Astrocyte (in vitro differentiated cells and primary cell): ENCODE measurements at regions not wholly inside any gene's neighbourhood (a gene's known extent, or its start where the extent isn't known, plus 50 kb on each side); places are given as distances from the start of the nearest gene placed in this dataset.

ENCODE experiments used
- DNase-seq: peaks from one replicate; pipeline ENCODE4 v3.0.0-alpha.2; 2010; ENCODE audit warnings: low read depth
- FAIRE-seq: peaks from 2 replicates; lab custom pipeline; 2011; peaks lifted over from hg19 to GRCh38; lab: Jason Lieb, UNC
- H2AFZ ChIP-seq: 2 replicates; pipeline ENCODE4 v1.6.0; 2012; ENCODE audit warnings: low read depth, low read length, inconsistent platforms
- H3K27ac ChIP-seq: 2 replicates; pipeline ENCODE4 v1.5.1; 2011; ENCODE audit warnings: low read depth, low read length, inconsistent platforms
- H3K27me3 ChIP-seq: 2 replicates; pipeline ENCODE4 v1.6.0; 2011; ENCODE audit warnings: low read length, inconsistent platforms; ENCODE audit not compliant: insufficient read depth
- H3K36me3 ChIP-seq: 2 replicates; pipeline ENCODE4 v1.5.1; 2011; ENCODE audit warnings: low read length, inconsistent platforms; ENCODE audit not compliant: insufficient read depth
- H3K4me1 ChIP-seq: 2 replicates; pipeline ENCODE4 v1.5.1; 2011; ENCODE audit warnings: low read length, inconsistent platforms; ENCODE audit not compliant: insufficient read depth
- H3K4me2 ChIP-seq: 2 replicates; pipeline ENCODE4 v1.6.0; 2012; ENCODE audit warnings: low read length, inconsistent platforms
- H3K4me3 ChIP-seq: 2 replicates; pipeline ENCODE4 v1.5.1; 2011; ENCODE audit warnings: low read depth, mild to moderate bottlenecking, low read length, inconsistent platforms; ENCODE audit not compliant: insufficient read depth
- H3K79me2 ChIP-seq: 2 replicates; pipeline ENCODE4 v1.6.0; 2012; ENCODE audit warnings: mild to moderate bottlenecking, low read length, inconsistent platforms; ENCODE audit not compliant: insufficient read depth
- H3K9ac ChIP-seq: 2 replicates; pipeline ENCODE4 v1.6.0; 2012; ENCODE audit warnings: mild to moderate bottlenecking, low read length, inconsistent platforms
- H3K9me3 ChIP-seq: 2 replicates; pipeline ENCODE4 v1.5.1; 2012; ENCODE audit warnings: low read depth, mild to moderate bottlenecking, low read length, inconsistent platforms; ENCODE audit not compliant: insufficient read depth
- H4K20me1 ChIP-seq: 2 replicates; pipeline ENCODE4 v1.6.0; 2012; ENCODE audit warnings: low read length, inconsistent platforms; ENCODE audit not compliant: insufficient read depth
- H3K27ac Mint-ChIP-seq: one replicate; pipeline ENCODE4 v1.8.0; 2021; ENCODE audit warnings: mild to moderate bottlenecking, mixed read lengths; ENCODE audit not compliant: unreplicated experiment
- H3K27me3 Mint-ChIP-seq: one replicate; pipeline ENCODE4 v1.8.0; 2021; ENCODE audit warnings: low read depth, mixed read lengths; ENCODE audit not compliant: unreplicated experiment
- H3K36me3 Mint-ChIP-seq: one replicate; pipeline ENCODE4 v1.8.0; 2021; ENCODE audit warnings: low read depth, mixed read lengths; ENCODE audit not compliant: unreplicated experiment
- H3K4me1 Mint-ChIP-seq: one replicate; pipeline ENCODE4 v1.8.0; 2021; ENCODE audit warnings: low read depth, mixed read lengths; ENCODE audit not compliant: unreplicated experiment
- H3K4me3 Mint-ChIP-seq: one replicate; pipeline ENCODE4 v1.8.0; 2021; ENCODE audit warnings: mild to moderate bottlenecking, moderate library complexity, mixed read lengths; ENCODE audit not compliant: unreplicated experiment
- H3K9me3 Mint-ChIP-seq: one replicate; pipeline ENCODE4 v1.8.0; 2021; ENCODE audit warnings: mild to moderate bottlenecking, mixed read lengths; ENCODE audit not compliant: unreplicated experiment
- CTCF ChIP-seq: IDR thresholded peaks from 2 replicates; pipeline ENCODE4 v1.5.1; 2011; ENCODE audit warnings: low read depth, mild to moderate bottlenecking, inconsistent platforms, low read length, moderate library complexity; ENCODE audit not compliant: insufficient read depth
- EZH2 ChIP-seq: IDR thresholded peaks from 2 replicates; pipeline ENCODE4 v1.6.1; 2012; ENCODE audit warnings: mild to moderate bottlenecking, low read length, inconsistent platforms; ENCODE audit not compliant: insufficient read depth

DNA sequence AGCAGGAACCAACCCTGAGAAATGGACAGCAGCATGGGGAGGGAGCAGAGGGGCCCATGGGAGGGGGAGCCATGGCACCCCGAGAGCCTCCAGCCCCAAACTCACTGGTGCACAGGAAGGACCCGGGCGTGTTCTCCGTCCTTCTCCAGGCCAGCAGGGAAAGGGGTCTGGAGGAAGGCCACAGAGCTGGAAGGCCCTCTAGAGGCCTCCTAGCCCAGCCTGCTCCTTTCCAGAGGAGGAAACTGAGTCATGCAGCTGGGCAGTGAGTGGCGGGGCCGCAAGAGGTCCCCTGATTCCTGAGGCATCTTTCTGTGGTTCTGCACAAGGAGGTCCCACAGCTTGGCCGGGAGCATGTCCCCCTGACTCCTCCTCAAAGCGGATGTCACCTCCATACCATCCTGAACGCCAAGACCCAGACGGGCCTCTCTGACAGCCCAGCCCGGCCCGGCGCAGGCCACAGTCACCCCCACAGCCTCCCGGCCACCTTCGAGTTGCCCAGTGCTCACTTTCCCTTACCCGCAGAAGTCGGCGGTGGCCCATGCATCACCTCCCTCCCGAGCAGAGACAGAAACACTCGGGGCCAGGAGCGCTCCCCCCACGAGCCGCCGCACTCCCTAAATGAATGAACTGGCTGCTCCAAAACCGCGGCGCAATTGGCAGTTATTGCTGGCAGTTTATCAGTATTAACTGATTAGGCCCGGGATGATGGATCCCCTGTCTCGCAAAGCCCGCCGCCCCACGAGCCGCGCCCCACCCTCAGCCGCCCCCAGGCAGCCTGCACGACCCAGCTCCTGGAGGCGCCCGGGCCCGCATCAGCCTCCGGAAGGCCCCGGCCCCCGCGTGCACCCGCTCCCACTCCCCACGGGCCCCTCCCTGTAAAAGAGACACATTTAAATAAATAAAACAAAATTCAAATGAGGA, 272.5 kb downstream of the BUD13 start:
- no peak overlapping the region for H3K4me2 ChIP-seq
- H3K4me3 ChIP-seq: no peak overlapping the region
- H4K20me1 ChIP-seq: no peaks in the 10 kb centered on the region
- H3K36me3 ChIP-seq: no peaks in the 10 kb centered on the region
- no peaks in the 10 kb centered on the region for H3K4me1 ChIP-seq
- H3K9ac ChIP-seq: no peak overlapping the region
- H3K27ac Mint-ChIP-seq: no peak overlapping the region
- FAIRE-seq (no peak), DNase-seq (no peak)
- no peak overlapping the region for H3K4me3 Mint-ChIP-seq
- H3K9me3 ChIP-seq: no peaks in the 10 kb centered on the region
- no peak overlapping the region for H3K27ac ChIP-seq
- TF ChIP-seq EZH2: peak; percentile 39
- TF ChIP-seq CTCF: no peak
- H3K36me3 Mint-ChIP-seq: peaks cover 2% of the 10 kb centered on the region
- no peaks in the 10 kb centered on the region for H3K79me2 ChIP-seq
- no peak overlapping the region for H2AFZ ChIP-seq
- H3K9me3 Mint-ChIP-seq: peaks cover 3% of the 10 kb centered on the region
- peaks cover 79% of the 10 kb centered on the region for H3K27me3 Mint-ChIP-seq
- no peaks in the 10 kb centered on the region for H3K4me1 Mint-ChIP-seq
- H3K27me3 ChIP-seq: peaks cover 29% of the 10 kb centered on the region

- FAIRE-seq (no peak), DNase-seq (peak; percentile 10)
- Mint-ChIP-seq H3K4me3 (no peak overlapping the region), H3K27ac (no peak overlapping the region), H3K27me3 (peaks cover 74% of the 10 kb centered on the region), H3K9me3 (no peaks in the 10 kb centered on the region), H3K4me1 (no peaks in the 10 kb centered on the region), H3K36me3 (no peaks in the 10 kb centered on the region)
- Histone ChIP-seq H3K79me2 (no peaks in the 10 kb centered on the region), H3K4me3 (no peak overlapping the region), H2AFZ (no peak overlapping the region), H3K27ac (no peak overlapping the region), H3K4me2 (no peak overlapping the region), H3K9ac (no peak overlapping the region), H3K27me3 (peaks cover 26% of the 10 kb centered on the region), H4K20me1 (no peaks in the 10 kb centered on the region), H3K4me1 (no peaks in the 10 kb centered on the region), H3K9me3 (no peaks in the 10 kb centered on the region), H3K36me3 (no peaks in the 10 kb centered on the region)
- TF ChIP-seq CTCF (peak; percentile 45), EZH2 (no peak)
These were observed 273.3 kb downstream of the BUD13 start for GRCh38 chr11:116499396-116500003.
